H1 (cell line): ENCODE measurements at regions not wholly inside any gene's neighbourhood (a gene's known extent, or its start where the extent isn't known, plus 50 kb on each side); places are given as distances from the start of the nearest gene placed in this dataset.

Experiments
- CHD1 ChIP-seq: IDR thresholded peaks from 2 replicates; pipeline ENCODE4 v1.6.1; 2012; ENCODE audit warnings: low read depth, low read length, improper control_type of control experiment
- KDM5A ChIP-seq: fragments of 200-600 bp; IDR thresholded peaks from 2 replicates; pipeline ENCODE4 v1.7.1; 2012; ENCODE audit warnings: mild to moderate bottlenecking, low read length, inconsistent platforms, mixed read lengths
- SIX5 ChIP-seq: IDR thresholded peaks from 2 replicates; pipeline ENCODE4 v1.6.1; 2011; ENCODE audit warnings: mild to moderate bottlenecking, low read depth, low read length

DNA sequence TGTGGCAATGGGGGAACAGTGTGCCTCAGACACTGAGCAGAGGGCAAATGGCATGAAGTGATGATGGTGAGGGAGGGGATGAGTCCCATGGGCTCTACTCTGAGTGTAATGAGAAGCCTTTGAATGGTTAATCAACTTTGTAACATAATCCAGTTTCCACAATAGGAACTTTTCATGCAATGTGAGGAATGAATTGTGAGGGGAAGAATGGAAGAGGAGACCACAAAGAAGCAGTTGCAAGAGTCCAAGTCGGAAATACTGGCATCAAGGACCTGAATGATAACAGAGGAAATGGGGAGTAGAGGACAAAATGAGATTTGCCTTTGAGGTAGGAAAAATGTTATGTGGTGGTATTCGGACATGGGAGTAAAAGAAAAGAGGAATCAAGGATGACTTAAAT lies 476.9 kb upstream of the PRICKLE1 start (continued):
- TF ChIP-seq SIX5 = no peak
- TF ChIP-seq CHD1 = no peak
- TF ChIP-seq KDM5A = no peak
